ENCODE measurements at regions not wholly inside any gene's neighbourhood (a gene's known extent, or its start where the extent isn't known, plus 50 kb on each side); places are given as distances from the start of the nearest gene placed in this dataset.
"Not testable (repeated sequence)": the region's sequence is repeated elsewhere in the genome, so short reads cannot be mapped to it uniquely, and the experiment has no call there.

GRCh38 chr1:98575955-98576354, 85.6 kb upstream of the SNX7 start:
- no peak overlapping the region for H3K27ac Mint-ChIP-seq
- DNase-seq = no peak
- H3K9me3 Mint-ChIP-seq = no peaks in the 10 kb centered on the region
- no peak overlapping the region for H3K4me3 Mint-ChIP-seq
- no peaks in the 10 kb centered on the region for H3K4me1 Mint-ChIP-seq
- H3K36me3 Mint-ChIP-seq = no peaks in the 10 kb centered on the region
- CTCF ChIA-PET = no interaction called here
- H3K27me3 Mint-ChIP-seq = no peaks in the 10 kb centered on the region

GRCh38 chr1:98565951-98566350, 95.6 kb upstream of the SNX7 start:
- CTCF ChIA-PET = no interaction called here
- Mint-ChIP-seq H3K27ac (no peak overlapping the region), H3K9me3 (peaks cover 15% of the 10 kb centered on the region), H3K4me3 (no peak overlapping the region), H3K27me3 (no peaks in the 10 kb centered on the region), H3K4me1 (no peaks in the 10 kb centered on the region), H3K36me3 (no peaks in the 10 kb centered on the region)
- DNase-seq = no peak

GRCh38 chr1:98559291-98559690, 102.2 kb upstream of the SNX7 start:
- CTCF ChIA-PET = no interaction called here
- no peaks in the 10 kb centered on the region for H3K4me1 Mint-ChIP-seq

GRCh38 chr1:98557895-98558294, 103.6 kb upstream of the SNX7 start:
- H3K27me3 Mint-ChIP-seq = no peaks in the 10 kb centered on the region
- peaks cover 5% of the 10 kb centered on the region for H3K9me3 Mint-ChIP-seq

More at GRCh38 chr1:98559291-98559690, 102.2 kb upstream of the SNX7 start:
- no peak overlapping the region for H3K4me3 Mint-ChIP-seq
- no peaks in the 10 kb centered on the region for H3K36me3 Mint-ChIP-seq
- no peak overlapping the region for H3K27ac Mint-ChIP-seq
- DNase-seq = no peak
- peaks cover 11% of the 10 kb centered on the region for H3K9me3 Mint-ChIP-seq
- no peaks in the 10 kb centered on the region for H3K27me3 Mint-ChIP-seq

GRCh38 chr1:98556521-98557158, 104.9 kb upstream of the SNX7 start:
- Mint-ChIP-seq H3K4me3 (no peak overlapping the region), H3K27ac (no peak overlapping the region), H3K4me1 (no peaks in the 10 kb centered on the region), H3K9me3 (no peaks in the 10 kb centered on the region), H3K27me3 (no peaks in the 10 kb centered on the region), H3K36me3 (no peaks in the 10 kb centered on the region)
- CTCF ChIA-PET = no interaction called here
- DNase-seq = no peak

More at GRCh38 chr1:98557895-98558294, 103.6 kb upstream of the SNX7 start:
- Mint-ChIP-seq H3K4me3 (no peak overlapping the region), H3K4me1 (no peaks in the 10 kb centered on the region), H3K36me3 (no peaks in the 10 kb centered on the region), H3K27ac (no peak overlapping the region)
- CTCF ChIA-PET = no interaction called here
- no peak for DNase-seq

GRCh38 chr1:98555814-98556213, 105.7 kb upstream of the SNX7 start:
- H3K9me3 Mint-ChIP-seq = no peaks in the 10 kb centered on the region
- CTCF ChIA-PET = no interaction called here
- no peaks in the 10 kb centered on the region for H3K36me3 Mint-ChIP-seq
- no peak for DNase-seq
- H3K27me3 Mint-ChIP-seq = no peaks in the 10 kb centered on the region
- no peak overlapping the region for H3K27ac Mint-ChIP-seq
- no peak overlapping the region for H3K4me3 Mint-ChIP-seq
- H3K4me1 Mint-ChIP-seq = no peaks in the 10 kb centered on the region

- CTCF ChIA-PET = interaction anchor here (0.6 to 0.7 kb wide), 2 partner anchors 147 to 1154 kb away, joined by 3 read pairs; no protein-coding TSS in a partner anchor
- H3K4me1 Mint-ChIP-seq, DNase-seq, H3K27me3 Mint-ChIP-seq, H3K36me3 Mint-ChIP-seq, H3K9me3 Mint-ChIP-seq, H3K27ac Mint-ChIP-seq, H3K4me3 Mint-ChIP-seq: not testable (repeated sequence)
These were observed 108.9 kb upstream of the SNX7 start for GRCh38 chr1:98552576-98553074.

- H3K27me3 Mint-ChIP-seq = no peaks in the 10 kb centered on the region
- H3K27ac Mint-ChIP-seq = no peak overlapping the region
- CTCF ChIA-PET = no interaction called here
- H3K4me1 Mint-ChIP-seq = no peaks in the 10 kb centered on the region
- no peak overlapping the region for H3K4me3 Mint-ChIP-seq
- no peaks in the 10 kb centered on the region for H3K9me3 Mint-ChIP-seq
- no peak for DNase-seq
- no peaks in the 10 kb centered on the region for H3K36me3 Mint-ChIP-seq
These were observed 111.4 kb upstream of the SNX7 start for GRCh38 chr1:98550076-98550475.

- Mint-ChIP-seq H3K27me3 (no peaks in the 10 kb centered on the region), H3K4me3 (no peak overlapping the region), H3K4me1 (no peaks in the 10 kb centered on the region), H3K36me3 (no peaks in the 10 kb centered on the region), H3K27ac (no peak overlapping the region), H3K9me3 (no peaks in the 10 kb centered on the region)
- CTCF ChIA-PET = no interaction called here
- no peak for DNase-seq
These were observed 115.2 kb upstream of the SNX7 start for GRCh38 chr1:98546319-98546718.

GRCh38 chr1:98538106-98538505, 123.4 kb upstream of the SNX7 start:
- H3K9me3 Mint-ChIP-seq = no peaks in the 10 kb centered on the region
- CTCF ChIA-PET = no interaction called here
- no peak overlapping the region for H3K4me3 Mint-ChIP-seq
- no peak overlapping the region for H3K27ac Mint-ChIP-seq
- no peaks in the 10 kb centered on the region for H3K27me3 Mint-ChIP-seq
- H3K36me3 Mint-ChIP-seq = no peaks in the 10 kb centered on the region
- H3K4me1 Mint-ChIP-seq = no peaks in the 10 kb centered on the region
- DNase-seq = no peak

- H3K4me3 Mint-ChIP-seq = no peak overlapping the region
- CTCF ChIA-PET = no interaction called here
- H3K27ac Mint-ChIP-seq = no peak overlapping the region
- H3K27me3 Mint-ChIP-seq = no peaks in the 10 kb centered on the region
- DNase-seq = no peak
- no peaks in the 10 kb centered on the region for H3K4me1 Mint-ChIP-seq
- peaks cover 12% of the 10 kb centered on the region for H3K9me3 Mint-ChIP-seq
- no peaks in the 10 kb centered on the region for H3K36me3 Mint-ChIP-seq
These were observed 138.3 kb upstream of the SNX7 start for GRCh38 chr1:98523256-98523655.

GRCh38 chr1:98516306-98516705, 145.2 kb upstream of the SNX7 start:
- DNase-seq = no peak
- no peaks in the 10 kb centered on the region for H3K4me1 Mint-ChIP-seq
- H3K4me3 Mint-ChIP-seq = no peak overlapping the region
- H3K27me3 Mint-ChIP-seq = no peaks in the 10 kb centered on the region
- no peak overlapping the region for H3K27ac Mint-ChIP-seq
- CTCF ChIA-PET = no interaction called here
- peaks cover 6% of the 10 kb centered on the region for H3K9me3 Mint-ChIP-seq
- H3K36me3 Mint-ChIP-seq = no peaks in the 10 kb centered on the region

- Mint-ChIP-seq H3K27me3 (no peaks in the 10 kb centered on the region), H3K4me1 (no peaks in the 10 kb centered on the region), H3K27ac (no peak overlapping the region), H3K36me3 (no peaks in the 10 kb centered on the region), H3K4me3 (no peak overlapping the region), H3K9me3 (peaks cover 6% of the 10 kb centered on the region)
- CTCF ChIA-PET = no interaction called here
- DNase-seq = no peak
These were observed 145.8 kb upstream of the SNX7 start for GRCh38 chr1:98515744-98516143.

- H3K4me1 Mint-ChIP-seq, H3K36me3 Mint-ChIP-seq, H3K27me3 Mint-ChIP-seq, H3K9me3 Mint-ChIP-seq, H3K4me3 Mint-ChIP-seq, H3K27ac Mint-ChIP-seq, CTCF ChIA-PET, DNase-seq: not testable (repeated sequence)
These were observed 149.3 kb upstream of the SNX7 start for GRCh38 chr1:98512216-98512615.

- Mint-ChIP-seq H3K27me3 (no peaks in the 10 kb centered on the region), H3K27ac (no peak overlapping the region), H3K36me3 (no peaks in the 10 kb centered on the region), H3K4me1 (no peaks in the 10 kb centered on the region), H3K9me3 (peaks cover 18% of the 10 kb centered on the region), H3K4me3 (no peak overlapping the region)
- no peak for DNase-seq
- CTCF ChIA-PET = interaction anchor here (0.7 kb wide), 1 partner anchor 611 kb away, joined by 3 read pairs; no protein-coding TSS in a partner anchor
These were observed 157.8 kb upstream of the SNX7 start for GRCh38 chr1:98503771-98504170.

GRCh38 chr1:98502937-98503336, 158.6 kb upstream of the SNX7 start:
- H3K4me3 Mint-ChIP-seq = no peak overlapping the region
- H3K4me1 Mint-ChIP-seq = no peaks in the 10 kb centered on the region
- CTCF ChIA-PET = no interaction called here
- H3K27ac Mint-ChIP-seq = no peak overlapping the region
- DNase-seq = no peak
- H3K9me3 Mint-ChIP-seq = peaks cover 18% of the 10 kb centered on the region
- H3K27me3 Mint-ChIP-seq = no peaks in the 10 kb centered on the region
- no peaks in the 10 kb centered on the region for H3K36me3 Mint-ChIP-seq
